Left lung (tissue), 4 donors: ENCODE measurements at regions not wholly inside any gene's neighbourhood (a gene's known extent, or its start where the extent isn't known, plus 50 kb on each side); places are given as distances from the start of the nearest gene placed in this dataset.

ENCODE experiments used
- ATAC-seq: fragments of 200-7000 bp; cut with Tn5 transposase; one replicate; pipeline ENCODE4 v1.9.1; 2020; ENCODE audit warnings: moderate library complexity
- DNase-seq, 4 donors: peaks; one replicate each; pipeline ENCODE4 v3.0.0-alpha.2; 2013 to 2020
- H3K27ac ChIP-seq, 2 donors: fragments of 200-600 bp; sonication (generic) in 1 of 2; one replicate each; pipeline versions ENCODE4 v1.5.0 to v1.8.0; 2020 to 2021
- H3K27me3 ChIP-seq, 2 donors: fragments of 200-600 bp; sonication (generic) in 1 of 2; one replicate each; pipeline versions ENCODE4 v1.5.0 to v1.8.0; 2020 to 2021
- H3K36me3 ChIP-seq, 2 donors: fragments of 200-600 bp; sonication (generic) in 1 of 2; one replicate each; pipeline versions ENCODE4 v1.5.0 to v1.8.0; 2020 to 2021
- H3K4me1 ChIP-seq, 2 donors: fragments of 200-600 bp; one replicate each; pipeline ENCODE4 v1.8.0; 2021
- H3K4me3 ChIP-seq, 2 donors: fragments of 200-600 bp; sonication (generic) in 1 of 2; one replicate each; pipeline versions ENCODE4 v1.5.0 to v1.8.0; 2020 to 2021; ENCODE audit warnings: mild to moderate bottlenecking in 1 of 2
- H3K9me3 ChIP-seq, 2 donors: fragments of 200-600 bp; sonication (generic) in 1 of 2; one replicate each; pipeline versions ENCODE4 v1.5.0 to v1.8.0; 2020 to 2021
- CTCF ChIP-seq, 2 donors: fragments of 200-600 bp; sonication (generic) in 1 of 2; IDR thresholded peaks; one replicate each; pipeline versions ENCODE4 v1.5.0 to v1.8.0; 2021; ENCODE audit warnings: antibody characterized with exemption in 2 of 2
- intact Hi-C, 2 donors: fragments of 100-400 bp; cut with DNase I; formaldehyde crosslinking; loops; one replicate each; pipeline versions ENCODE4 v1.11.2 to v1.14.2; 2022
- donor health status: DM: no; HTN: yes; CAD: no.
- donor health status: DM: no; HTN: no; CAD: no.

GRCh38 chr21:35282944-35283343 is 233.8 kb upstream of the RUNX1 start:
- intact Hi-C loops: no loop called here
- ATAC-seq (no peak), DNase-seq (no peak)
- no peak overlapping the region for H3K4me3 ChIP-seq
- no peaks in the 10 kb centered on the region for H3K4me1 ChIP-seq
- no peaks in the 10 kb centered on the region for H3K36me3 ChIP-seq
- H3K27me3 ChIP-seq: no peaks in the 10 kb centered on the region
- TF ChIP-seq CTCF (IDR thresholded peaks at IDR 0.05): no peak
- no peak overlapping the region for H3K27ac ChIP-seq
- peaks cover 0 to 12% of the 10 kb centered on the region in 2 donors for H3K9me3 ChIP-seq

- DNase-seq: no peak
- ATAC-seq: no peak
- Histone ChIP-seq H3K4me3 (no peak overlapping the region), H3K27ac (no peak overlapping the region), H3K4me1 (no peaks in the 10 kb centered on the region), H3K27me3 (no peaks in the 10 kb centered on the region), H3K9me3 (peaks cover 0 to 3% of the 10 kb centered on the region in 2 donors), H3K36me3 (no peaks in the 10 kb centered on the region)
- intact Hi-C loops: no loop called here
- no peak for TF ChIP-seq CTCF (IDR thresholded peaks at IDR 0.05)
Observed at GRCh38 chr21:35281956-35282355, 232.9 kb upstream of the RUNX1 start.

DNA sequence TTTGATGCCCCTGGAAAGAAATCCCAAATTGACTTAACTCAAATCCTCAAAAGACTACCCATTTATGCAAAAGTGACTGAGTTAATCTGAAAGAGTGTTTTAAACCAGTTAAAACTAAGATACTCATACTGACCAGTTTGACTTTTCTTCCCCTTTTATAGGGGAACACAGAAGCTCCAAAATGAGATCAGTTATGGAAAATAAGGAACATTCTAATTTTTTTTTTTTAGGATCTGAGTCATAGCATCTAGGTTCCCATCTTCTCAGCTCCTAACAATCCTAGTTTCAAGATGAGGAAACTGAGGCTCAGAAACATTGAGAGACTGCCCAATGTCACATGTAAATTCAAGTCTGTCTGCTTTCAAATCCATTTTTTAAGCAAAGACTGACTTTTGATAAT is 231.1 kb upstream of the RUNX1 start:
- no peak overlapping the region for H3K27ac ChIP-seq
- ATAC-seq: no peak
- H3K27me3 ChIP-seq: no peaks in the 10 kb centered on the region
- H3K4me3 ChIP-seq: no peak overlapping the region
- intact Hi-C loops: no loop called here
- H3K36me3 ChIP-seq: no peaks in the 10 kb centered on the region
- no peak for DNase-seq
- no peaks in the 10 kb centered on the region for H3K4me1 ChIP-seq
- no peaks in the 10 kb centered on the region for H3K9me3 ChIP-seq
- TF ChIP-seq CTCF (IDR thresholded peaks at IDR 0.05): no peak

DNA sequence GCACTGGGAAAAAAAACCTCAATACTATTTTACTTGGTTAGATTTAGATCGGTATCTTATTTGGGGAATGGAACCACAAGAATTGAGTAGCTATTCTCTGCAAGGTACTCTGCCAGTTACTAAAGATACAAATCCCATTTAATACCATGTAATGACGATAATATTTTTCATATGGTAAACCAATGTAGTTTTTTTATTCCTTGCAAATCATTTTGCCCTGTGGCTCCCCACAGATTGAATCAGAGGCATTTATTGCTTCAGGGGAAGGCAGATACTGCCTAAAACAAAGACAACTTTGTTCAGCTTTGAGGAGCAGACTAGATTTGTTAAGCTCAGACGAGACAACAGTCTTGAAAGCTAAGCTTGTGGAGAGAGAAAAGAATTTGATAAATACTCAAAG is 226.7 kb upstream of the RUNX1 start:
- no peaks in the 10 kb centered on the region for H3K4me1 ChIP-seq
- H3K4me3 ChIP-seq: no peak overlapping the region
- no peak for ATAC-seq
- no peaks in the 10 kb centered on the region for H3K36me3 ChIP-seq
- intact Hi-C loops: no loop called here
- no peak overlapping the region for H3K27ac ChIP-seq
- no peaks in the 10 kb centered on the region for H3K27me3 ChIP-seq
- no peaks in the 10 kb centered on the region for H3K9me3 ChIP-seq
- no peak for TF ChIP-seq CTCF (IDR thresholded peaks at IDR 0.05)
- DNase-seq: no peak

DNA sequence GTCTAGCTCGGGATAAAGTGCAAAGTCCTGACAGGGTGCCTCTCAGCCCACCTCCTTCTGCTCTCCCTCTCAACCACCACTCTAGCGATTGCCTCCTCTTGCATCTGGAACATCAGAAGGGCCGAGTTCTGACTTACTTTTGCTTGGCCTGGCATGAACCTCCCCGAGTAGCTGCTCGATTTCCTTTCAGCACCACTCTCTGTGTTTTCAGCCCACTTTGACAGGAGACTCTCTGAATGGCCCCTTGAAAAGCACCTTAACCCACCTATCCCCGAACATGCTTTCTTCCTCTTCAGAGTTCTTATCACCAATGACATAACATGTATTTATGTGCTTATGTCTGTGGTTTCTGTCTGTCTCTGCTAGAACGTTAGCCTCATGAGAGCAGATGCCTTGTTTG is 225.8 kb upstream of the RUNX1 start:
- no peak for ATAC-seq
- DNase-seq: no peak
- H3K4me3 ChIP-seq: no peak overlapping the region
- H3K27me3 ChIP-seq: no peaks in the 10 kb centered on the region
- no peaks in the 10 kb centered on the region for H3K9me3 ChIP-seq
- no peak for TF ChIP-seq CTCF (IDR thresholded peaks at IDR 0.05)
- intact Hi-C loops: no loop called here
- no peak overlapping the region for H3K27ac ChIP-seq
- H3K36me3 ChIP-seq: no peaks in the 10 kb centered on the region
- no peaks in the 10 kb centered on the region for H3K4me1 ChIP-seq
